ENCODE measurements at regions not wholly inside any gene's neighbourhood (a gene's known extent, or its start where the extent isn't known, plus 50 kb on each side); places are given as distances from the start of the nearest gene placed in this dataset.
A peak's percentile ranks its signal among the peaks of the same experiment; 100 is the strongest.
"Not testable (repeated sequence)": the region's sequence is repeated elsewhere in the genome, so short reads cannot be mapped to it uniquely, and the experiment has no call there.

DNA sequence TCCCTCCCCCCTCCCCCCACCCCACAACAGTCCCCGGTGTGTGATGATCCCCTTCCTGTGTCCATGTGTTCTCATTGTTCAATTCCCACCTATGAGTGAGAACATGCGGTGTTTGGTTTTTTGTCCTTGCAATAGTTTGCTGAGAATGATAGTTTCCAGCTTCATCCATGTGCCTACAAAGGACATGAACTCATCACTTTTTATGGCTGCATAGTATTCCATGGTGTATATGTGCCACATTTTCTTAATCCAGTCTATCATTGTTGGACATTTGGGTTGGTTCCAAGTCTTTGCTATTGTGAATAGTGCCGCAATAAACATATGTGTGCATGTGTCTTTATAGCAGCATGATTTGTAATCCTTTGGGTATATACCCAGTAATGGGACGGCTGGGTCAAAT is 76.5 kb upstream of the DNAH5 start:
- peaks cover 0 to 10% (median 0%) of the 10 kb centered on the region in 3 donors for H3K27me3 ChIP-seq (ENCODE audit: control insufficient read depth in 3 of 3, insufficient read depth in 3 of 3, low read length in 3 of 3)
- not testable (repeated sequence) for DNase-seq; H3K27ac ChIP-seq (ENCODE audit: low read depth in 1 of 3, low read length in 2 of 3); H3K4me1 ChIP-seq (ENCODE audit: control insufficient read depth in 3 of 3, insufficient read depth in 2 of 3, low read depth in 1 of 3, low read length in 2 of 3); FAIRE-seq; H3K36me3 ChIP-seq (ENCODE audit: control insufficient read depth in 3 of 3, insufficient read depth in 2 of 3, low read depth in 1 of 3, low read length in 3 of 3); H3K9me3 ChIP-seq (ENCODE audit: control insufficient read depth in 2 of 2, insufficient read depth in 1 of 2, low read depth in 1 of 2, low read length in 1 of 2); H3K4me3 ChIP-seq (ENCODE audit: low read depth in 1 of 3, low read length in 3 of 3)
- WGBS, 3 donors, result 78 to 92% (median 83%) methylated on average over 3 of the region's 4 CpGs

DNA sequence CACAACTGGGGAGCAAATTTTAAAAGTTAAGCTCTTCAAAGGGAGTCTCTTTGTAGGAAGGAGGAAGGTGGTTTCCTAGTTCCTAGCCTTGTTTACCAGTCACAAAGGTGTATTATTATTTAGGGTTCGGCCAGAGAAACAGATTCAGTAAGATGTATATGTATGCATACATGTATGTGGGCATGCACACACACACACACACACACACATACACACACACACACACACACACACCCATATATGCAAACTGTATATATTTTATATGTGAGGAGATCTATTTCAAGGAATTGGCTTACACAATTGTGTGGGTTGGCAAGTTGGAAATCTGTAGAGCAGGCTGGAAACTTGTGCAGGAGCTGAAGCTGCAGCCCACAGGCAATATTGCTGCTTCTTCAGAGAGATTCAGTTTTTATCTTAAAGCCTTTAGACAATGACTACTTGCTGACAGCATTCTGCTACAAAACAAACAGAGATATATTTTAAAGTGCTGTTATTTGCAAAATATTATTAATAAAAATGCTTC is 75.3 kb upstream of the DNAH5 start:
- no peaks in the 10 kb centered on the region for H3K9me3 ChIP-seq (ENCODE audit: control insufficient read depth in 2 of 2, insufficient read depth in 1 of 2, low read depth in 1 of 2, low read length in 1 of 2)
- H3K27ac ChIP-seq (ENCODE audit: low read depth in 1 of 3, low read length in 2 of 3), result no peak overlapping the region
- H3K4me3 ChIP-seq (ENCODE audit: low read depth in 1 of 3, low read length in 3 of 3), result no peak overlapping the region
- H3K36me3 ChIP-seq (ENCODE audit: control insufficient read depth in 3 of 3, insufficient read depth in 2 of 3, low read depth in 1 of 3, low read length in 3 of 3), result no peaks in the 10 kb centered on the region
- FAIRE-seq, result no peak
- H3K4me1 ChIP-seq (ENCODE audit: control insufficient read depth in 3 of 3, insufficient read depth in 2 of 3, low read depth in 1 of 3, low read length in 2 of 3), result no peaks in the 10 kb centered on the region
- peaks cover 0 to 13% (median 0%) of the 10 kb centered on the region in 3 donors for H3K27me3 ChIP-seq (ENCODE audit: control insufficient read depth in 3 of 3, insufficient read depth in 3 of 3, low read length in 3 of 3)
- 67 to 91% (median 89%) methylated on average over 1 of the region's 1 CpG for WGBS, 3 donors
- no peak for DNase-seq

GRCh38 chr5:14017904-14018303 is 73.4 kb upstream of the DNAH5 start:
- Histone ChIP-seq H3K27me3 (ENCODE audit: control insufficient read depth in 3 of 3, insufficient read depth in 3 of 3, low read length in 3 of 3) (peaks cover 0 to 22% (median 0%) of the 10 kb centered on the region in 3 donors), H3K9me3 (ENCODE audit: control insufficient read depth in 2 of 2, insufficient read depth in 1 of 2, low read depth in 1 of 2, low read length in 1 of 2) (no peaks in the 10 kb centered on the region), H3K36me3 (ENCODE audit: control insufficient read depth in 3 of 3, insufficient read depth in 2 of 3, low read depth in 1 of 3, low read length in 3 of 3) (no peaks in the 10 kb centered on the region), H3K4me1 (ENCODE audit: control insufficient read depth in 3 of 3, insufficient read depth in 2 of 3, low read depth in 1 of 3, low read length in 2 of 3) (no peaks in the 10 kb centered on the region), H3K27ac (ENCODE audit: low read depth in 1 of 3, low read length in 2 of 3) (no peak overlapping the region), H3K4me3 (ENCODE audit: low read depth in 1 of 3, low read length in 3 of 3) (no peak overlapping the region)
- FAIRE-seq (no peak), DNase-seq (no peak)
- WGBS, 3 donors, result 42 to 73% (median 47%) methylated on average over 8 of the region's 8 CpGs

DNA sequence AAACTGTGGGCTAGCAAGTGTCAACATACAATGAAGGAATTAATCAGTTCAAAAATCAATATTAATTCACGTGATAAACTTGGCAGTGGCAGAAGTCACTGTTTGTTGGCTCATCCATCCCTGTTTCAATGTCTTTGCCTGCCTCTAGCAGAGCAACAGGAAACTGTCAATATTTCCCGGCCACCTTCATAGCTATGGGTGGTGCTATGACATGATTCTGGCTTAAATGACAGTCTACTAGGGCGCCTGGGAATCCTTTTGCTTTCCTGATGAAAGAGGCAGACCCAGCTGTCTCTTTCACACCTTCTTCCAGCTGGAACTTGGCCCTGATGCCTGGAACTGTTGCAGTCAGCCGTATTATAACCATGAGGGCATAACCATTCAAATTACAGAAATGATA is 72.1 kb upstream of the DNAH5 start:
- FAIRE-seq, result no peak
- peaks cover 0 to 24% (median 0%) of the 10 kb centered on the region in 3 donors for H3K27me3 ChIP-seq (ENCODE audit: control insufficient read depth in 3 of 3, insufficient read depth in 3 of 3, low read length in 3 of 3)
- H3K4me1 ChIP-seq (ENCODE audit: control insufficient read depth in 3 of 3, insufficient read depth in 2 of 3, low read depth in 1 of 3, low read length in 2 of 3), result no peaks in the 10 kb centered on the region
- H3K4me3 ChIP-seq (ENCODE audit: low read depth in 1 of 3, low read length in 3 of 3), result no peak overlapping the region
- WGBS, 3 donors, result 27 to 54% (median 31%) methylated on average over 4 of the region's 4 CpGs
- no peak for DNase-seq
- H3K9me3 ChIP-seq (ENCODE audit: control insufficient read depth in 2 of 2, insufficient read depth in 1 of 2, low read depth in 1 of 2, low read length in 1 of 2), result no peaks in the 10 kb centered on the region
- no peak overlapping the region for H3K27ac ChIP-seq (ENCODE audit: low read depth in 1 of 3, low read length in 2 of 3)
- no peaks in the 10 kb centered on the region for H3K36me3 ChIP-seq (ENCODE audit: control insufficient read depth in 3 of 3, insufficient read depth in 2 of 3, low read depth in 1 of 3, low read length in 3 of 3)

DNA sequence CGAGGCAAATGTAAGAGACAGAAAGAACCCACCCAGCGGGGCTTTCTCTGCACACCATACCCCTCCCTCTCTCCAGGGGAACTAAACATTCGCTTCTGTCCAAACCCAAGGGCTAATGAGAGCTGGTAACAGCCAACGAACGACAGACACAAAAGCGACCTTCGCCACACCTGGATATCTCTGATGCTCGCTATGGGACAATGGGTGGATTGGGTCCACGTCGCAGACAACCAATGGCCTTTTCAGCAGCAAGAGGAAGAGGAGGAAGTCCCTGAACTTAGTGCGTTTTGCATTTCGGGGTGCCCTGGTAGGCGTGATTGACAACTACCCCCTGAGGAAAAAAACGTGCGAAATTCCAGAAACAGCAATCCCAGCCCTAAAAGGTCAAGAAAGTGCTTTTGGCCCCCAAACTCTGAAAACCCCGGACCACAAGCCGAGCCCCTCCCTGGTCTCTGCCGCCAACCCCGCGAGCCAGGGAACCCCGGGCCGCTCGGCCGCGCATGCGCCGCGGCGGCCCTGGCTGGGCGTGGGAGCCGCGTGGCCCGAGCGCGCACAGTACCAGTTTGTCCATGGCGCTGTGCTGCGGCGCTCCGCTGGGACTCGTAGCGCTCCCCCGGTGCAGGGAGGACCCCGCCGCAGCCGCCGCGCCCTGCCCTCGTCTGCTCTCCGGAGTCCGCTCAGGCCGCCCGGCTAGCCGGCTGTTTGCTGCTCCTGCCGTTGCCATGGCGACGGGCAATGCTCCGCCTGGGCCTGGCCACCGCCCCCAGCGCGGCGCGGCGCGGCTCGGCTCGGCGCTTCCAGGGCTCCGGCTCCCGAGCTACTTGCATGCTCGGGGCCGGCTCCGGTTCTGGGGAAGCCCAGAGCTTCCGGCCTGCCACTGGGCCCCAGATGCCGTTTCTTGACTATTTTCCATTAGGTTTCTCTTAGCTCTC is 66.9 kb upstream of the DNAH5 start:
- WGBS, 3 donors, result 1% methylated on average over 72 to 74 of the region's 74 CpGs
- Histone ChIP-seq H3K27me3 (ENCODE audit: control insufficient read depth in 3 of 3, insufficient read depth in 3 of 3, low read length in 3 of 3) (peaks cover 0 to 30% (median 0%) of the 10 kb centered on the region in 3 donors), H3K27ac (ENCODE audit: low read depth in 1 of 3, low read length in 2 of 3) (no peak overlapping the region), H3K4me3 (ENCODE audit: low read depth in 1 of 3, low read length in 3 of 3) (peak overlapping the region in 2 of 3 donors; percentile 44 to 52), H3K36me3 (ENCODE audit: control insufficient read depth in 3 of 3, insufficient read depth in 2 of 3, low read depth in 1 of 3, low read length in 3 of 3) (no peaks in the 10 kb centered on the region), H3K4me1 (ENCODE audit: control insufficient read depth in 3 of 3, insufficient read depth in 2 of 3, low read depth in 1 of 3, low read length in 2 of 3) (peaks cover 0 to 5% (median 0%) of the 10 kb centered on the region in 3 donors), H3K9me3 (ENCODE audit: control insufficient read depth in 2 of 2, insufficient read depth in 1 of 2, low read depth in 1 of 2, low read length in 1 of 2) (no peaks in the 10 kb centered on the region)
- DNase-seq (peak; percentile 65 to 92), FAIRE-seq (no peak)

DNA sequence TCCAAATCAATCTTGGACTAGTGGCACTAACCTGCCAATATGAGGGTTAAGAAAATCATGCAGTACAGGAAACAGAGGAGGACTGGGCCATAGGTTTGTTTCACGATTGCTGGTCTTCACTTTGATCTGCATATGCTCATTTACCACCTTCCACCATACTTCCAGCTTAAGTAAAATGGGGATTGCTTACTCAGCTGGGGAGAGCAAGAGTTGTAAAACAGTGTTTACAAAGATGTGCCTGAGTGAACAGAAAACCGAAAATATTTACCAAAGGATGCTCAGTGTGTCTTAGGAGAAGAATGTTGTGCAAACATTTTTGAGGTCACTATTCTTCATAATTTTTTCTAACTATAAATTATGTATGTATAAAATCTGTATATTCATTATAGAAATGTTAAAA is 65.1 kb upstream of the DNAH5 start:
- Histone ChIP-seq H3K27ac (ENCODE audit: low read depth in 1 of 3, low read length in 2 of 3) (no peak overlapping the region), H3K4me3 (ENCODE audit: low read depth in 1 of 3, low read length in 3 of 3) (no peak overlapping the region), H3K4me1 (ENCODE audit: control insufficient read depth in 3 of 3, insufficient read depth in 2 of 3, low read depth in 1 of 3, low read length in 2 of 3) (peaks cover 0 to 5% (median 0%) of the 10 kb centered on the region in 3 donors), H3K27me3 (ENCODE audit: control insufficient read depth in 3 of 3, insufficient read depth in 3 of 3, low read length in 3 of 3) (peaks cover 0 to 37% (median 0%) of the 10 kb centered on the region in 3 donors), H3K36me3 (ENCODE audit: control insufficient read depth in 3 of 3, insufficient read depth in 2 of 3, low read depth in 1 of 3, low read length in 3 of 3) (no peaks in the 10 kb centered on the region), H3K9me3 (ENCODE audit: control insufficient read depth in 2 of 2, insufficient read depth in 1 of 2, low read depth in 1 of 2, low read length in 1 of 2) (no peaks in the 10 kb centered on the region)
- DNase-seq, result no peak
- 33 to 56% (median 46%) methylated on average over 2 of the region's 2 CpGs for WGBS, 3 donors
- no peak for FAIRE-seq

- FAIRE-seq (no peak), DNase-seq (peak in 1 of 2 donors; percentile 5)
- Histone ChIP-seq H3K4me1 (ENCODE audit: control insufficient read depth in 3 of 3, insufficient read depth in 2 of 3, low read depth in 1 of 3, low read length in 2 of 3) (peaks cover 0 to 5% (median 0%) of the 10 kb centered on the region in 3 donors), H3K27ac (ENCODE audit: low read depth in 1 of 3, low read length in 2 of 3) (no peak overlapping the region), H3K9me3 (ENCODE audit: control insufficient read depth in 2 of 2, insufficient read depth in 1 of 2, low read depth in 1 of 2, low read length in 1 of 2) (no peaks in the 10 kb centered on the region), H3K27me3 (ENCODE audit: control insufficient read depth in 3 of 3, insufficient read depth in 3 of 3, low read length in 3 of 3) (peaks cover 0 to 34% (median 0%) of the 10 kb centered on the region in 3 donors), H3K36me3 (ENCODE audit: control insufficient read depth in 3 of 3, insufficient read depth in 2 of 3, low read depth in 1 of 3, low read length in 3 of 3) (no peaks in the 10 kb centered on the region), H3K4me3 (ENCODE audit: low read depth in 1 of 3, low read length in 3 of 3) (no peak overlapping the region)
- WGBS, 3 donors, result 38 to 51% (median 49%) methylated on average over 8 of the region's 8 CpGs
Measured at GRCh38 chr5:14008819-14009311, 64.4 kb upstream of the DNAH5 start.

GRCh38 chr5:14006823-14007520 is 62.5 kb upstream of the DNAH5 start:
- peaks cover 0 to 5% (median 0%) of the 10 kb centered on the region in 3 donors for H3K4me1 ChIP-seq (ENCODE audit: control insufficient read depth in 3 of 3, insufficient read depth in 2 of 3, low read depth in 1 of 3, low read length in 2 of 3)
- WGBS, 3 donors, result 64 to 69% (median 68%) methylated on average over 6 of the region's 6 CpGs
- peaks cover 0 to 4% of the 10 kb centered on the region in 2 donors for H3K9me3 ChIP-seq (ENCODE audit: control insufficient read depth in 2 of 2, insufficient read depth in 1 of 2, low read depth in 1 of 2, low read length in 1 of 2)
- H3K27me3 ChIP-seq (ENCODE audit: control insufficient read depth in 3 of 3, insufficient read depth in 3 of 3, low read length in 3 of 3), result peaks cover 0 to 29% (median 0%) of the 10 kb centered on the region in 3 donors
- DNase-seq (no peak), FAIRE-seq (no peak)
- no peak overlapping the region for H3K4me3 ChIP-seq (ENCODE audit: low read depth in 1 of 3, low read length in 3 of 3)
- no peaks in the 10 kb centered on the region for H3K36me3 ChIP-seq (ENCODE audit: control insufficient read depth in 3 of 3, insufficient read depth in 2 of 3, low read depth in 1 of 3, low read length in 3 of 3)
- no peak overlapping the region for H3K27ac ChIP-seq (ENCODE audit: low read depth in 1 of 3, low read length in 2 of 3)
